GM23338 (cell line): ENCODE measurements at regions not wholly inside any gene's neighbourhood (a gene's known extent, or its start where the extent isn't known, plus 50 kb on each side); places are given as distances from the start of the nearest gene placed in this dataset.
A peak's percentile ranks its signal among the peaks of the same experiment; 100 is the strongest.

Source experiments
- ATAC-seq: fragments of 200-7000 bp; cut with Tn5 transposase; 3 replicates; pipeline ENCODE4 v1.9.1; 2020
- DNase-seq: peaks from one replicate; pipeline ENCODE4 v3.0.0-alpha.2; 2015; ENCODE audit warnings: low spot score
- H2AFZ ChIP-seq: fragments of 200-600 bp; sonication (generic); 2 replicates; pipeline ENCODE4 v1.8.0; 2016; ENCODE audit warnings: antibody characterized with exemption, mild to moderate bottlenecking, moderate library complexity
- H3F3A ChIP-seq: fragments of 200-600 bp; sonication (generic); replicated peaks from 2 replicates; pipeline ENCODE4 v1.8.0; 2017; ENCODE audit warnings: antibody characterized with exemption, mixed run types, low read depth
- H3K27ac ChIP-seq: fragments of 200-600 bp; sonication (generic); 2 replicates; pipeline ENCODE4 v1.6.1; 2016; ENCODE audit warnings: low read depth
- H3K27me3 ChIP-seq: fragments of 200-600 bp; sonication (generic); 2 replicates; pipeline ENCODE4 v1.8.0; 2016; ENCODE audit warnings: mild to moderate bottlenecking, mixed run types, moderate library complexity; ENCODE audit not compliant: insufficient read depth
- H3K36me3 ChIP-seq: fragments of 200-600 bp; sonication (generic); 2 replicates; pipeline ENCODE4 v1.8.0; 2016; ENCODE audit warnings: mild to moderate bottlenecking; ENCODE audit not compliant: insufficient read depth
- H3K4me1 ChIP-seq: fragments of 200-600 bp; sonication (generic); 2 replicates; pipeline ENCODE4 v1.8.0; 2016; ENCODE audit warnings: mild to moderate bottlenecking, moderate library complexity; ENCODE audit not compliant: insufficient read depth
- H3K4me2 ChIP-seq: fragments of 200-600 bp; sonication (generic); 2 replicates; pipeline ENCODE4 v1.7.1; 2017; ENCODE audit warnings: mixed run types
- H3K4me3 ChIP-seq: fragments of 200-600 bp; sonication (generic); 2 replicates; pipeline ENCODE4 v1.6.1; 2016; ENCODE audit warnings: mixed run types
- H3K79me2 ChIP-seq: fragments of 200-600 bp; sonication (generic); replicated peaks from 2 replicates; pipeline ENCODE4 v1.8.0; 2017; ENCODE audit warnings: mild to moderate bottlenecking; ENCODE audit not compliant: insufficient read depth
- H3K9me2 ChIP-seq: fragments of 200-600 bp; sonication (generic); 2 replicates; pipeline ENCODE4 v1.8.0; 2017; ENCODE audit not compliant: insufficient read depth
- H4K20me1 ChIP-seq: fragments of 200-600 bp; sonication (generic); replicated peaks from 2 replicates; pipeline ENCODE4 v1.8.0; 2017; ENCODE audit warnings: mild to moderate bottlenecking; ENCODE audit not compliant: insufficient read depth
- H3K27ac Mint-ChIP-seq: 2 replicates; pipeline ENCODE4 v1.8.0; 2020; ENCODE audit warnings: inconsistent platforms, mild to moderate bottlenecking, moderate library complexity, mixed read lengths
- H3K27me3 Mint-ChIP-seq: 3 replicates; pipeline ENCODE4 v1.8.0; 2022; ENCODE audit warnings: low read depth, mild to moderate bottlenecking, moderate library complexity, mixed read lengths, inconsistent platforms; ENCODE audit not compliant: insufficient read depth, poor library complexity
- H3K36me3 Mint-ChIP-seq: 3 replicates; pipeline ENCODE4 v1.8.0; 2021; ENCODE audit warnings: low read depth, mild to moderate bottlenecking, inconsistent platforms, moderate library complexity, mixed read lengths
- H3K4me1 Mint-ChIP-seq: 3 replicates; pipeline ENCODE4 v1.8.0; 2020; ENCODE audit warnings: mild to moderate bottlenecking, inconsistent platforms, mixed read lengths
- H3K4me3 Mint-ChIP-seq: 3 replicates; pipeline ENCODE4 v1.8.0; 2021; ENCODE audit warnings: moderate library complexity, mild to moderate bottlenecking, inconsistent platforms, mixed read lengths
- H3K9me3 Mint-ChIP-seq: 3 replicates; pipeline ENCODE4 v1.8.0; 2020; ENCODE audit warnings: moderate library complexity, mild to moderate bottlenecking, inconsistent platforms, mixed read lengths
- EZH2phosphoT487 ChIP-seq: fragments of 200-600 bp; sonication (generic); IDR thresholded peaks from one replicate; pipeline ENCODE4 v1.8.1; 2018; ENCODE audit warnings: antibody characterized with exemption; ENCODE audit not compliant: unreplicated experiment
- JUNB ChIP-seq: IDR thresholded peaks from one replicate; pipeline ENCODE4 v1.6.1; 2016; ENCODE audit warnings: antibody characterized with exemption; ENCODE audit not compliant: unreplicated experiment
- NANOG ChIP-seq: IDR thresholded peaks from 2 replicates; pipeline ENCODE4 v1.6.1; 2016; ENCODE audit warnings: antibody characterized with exemption, borderline replicate concordance
- POLR2AphosphoS5 ChIP-seq: IDR thresholded peaks from 2 replicates; pipeline ENCODE4 v1.6.1; 2016; ENCODE audit warnings: antibody characterized with exemption, low read depth
- STAT1 ChIP-seq: IDR thresholded peaks from one replicate; pipeline ENCODE4 v1.6.1; 2016; ENCODE audit warnings: antibody characterized with exemption; ENCODE audit not compliant: unreplicated experiment
- ZNF114 ChIP-seq: fragments of 250-450 bp; sonication (Bioruptor Pico); IDR thresholded peaks from 2 replicates; pipeline ENCODE4 v1.5.0; 2020; ENCODE audit warnings: mild to moderate bottlenecking, moderate library complexity
- ZNF331 ChIP-seq: fragments of 250-450 bp; sonication (Bioruptor Pico); IDR thresholded peaks from 2 replicates; pipeline ENCODE4 v1.5.0; 2020; ENCODE audit warnings: low read depth, mild to moderate bottlenecking, moderate library complexity
- TF ChIP-seq, protein P1 (sequence below): fragments of 250-450 bp; sonication (Bioruptor Pico); IDR thresholded peaks from 2 replicates; pipeline ENCODE4 v1.5.0; 2020; ENCODE audit warnings: mild to moderate bottlenecking, moderate library complexity
- TF ChIP-seq, protein P2 (sequence below): IDR thresholded peaks from one replicate; pipeline ENCODE4 v1.6.1; 2018; ENCODE audit warnings: antibody characterized with exemption; ENCODE audit not compliant: unreplicated experiment
- TF ChIP-seq, protein P3 (sequence below): IDR thresholded peaks from 2 replicates; pipeline ENCODE4 v1.6.1; 2016; ENCODE audit warnings: antibody characterized with exemption
- TF ChIP-seq, protein P4 (sequence below), 2 experiments: fragments of 200-600 bp in 1 of 2; sonication (generic) in 1 of 2; conservative IDR thresholded peaks; 2 replicates each; pipeline versions ENCODE4 v1.5.1 to v1.6.1; 2016 to 2017; ENCODE audit warnings: antibody characterized with exemption in 2 of 2, low read depth in 2 of 2, mild to moderate bottlenecking in 2 of 2, moderate library complexity in 1 of 2

DNA sequence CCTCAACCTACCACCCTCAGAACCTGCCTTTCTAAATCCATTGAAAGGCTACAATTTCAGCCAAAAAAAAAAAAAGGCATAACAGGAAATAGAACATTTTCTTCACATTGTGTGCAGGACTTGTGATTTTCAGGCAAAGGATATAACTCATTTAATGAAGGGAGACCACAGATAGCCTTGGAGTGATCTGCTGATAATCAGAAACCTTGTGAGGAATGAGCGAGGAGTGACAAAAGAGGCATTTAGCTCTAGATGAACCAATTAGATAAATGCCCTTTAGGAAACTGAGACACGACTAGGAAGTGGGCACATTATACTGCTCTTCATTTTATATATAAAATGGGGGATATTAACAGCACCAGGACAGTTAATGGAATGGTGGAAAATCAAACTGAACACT lies 216.5 kb upstream of the GRIA4 start:
- H2AFZ ChIP-seq = peak overlapping the region; percentile 44; the same call in 1 of the 2 replicates
- ATAC-seq = no peak
- TF ChIP-seq, protein P1, sequence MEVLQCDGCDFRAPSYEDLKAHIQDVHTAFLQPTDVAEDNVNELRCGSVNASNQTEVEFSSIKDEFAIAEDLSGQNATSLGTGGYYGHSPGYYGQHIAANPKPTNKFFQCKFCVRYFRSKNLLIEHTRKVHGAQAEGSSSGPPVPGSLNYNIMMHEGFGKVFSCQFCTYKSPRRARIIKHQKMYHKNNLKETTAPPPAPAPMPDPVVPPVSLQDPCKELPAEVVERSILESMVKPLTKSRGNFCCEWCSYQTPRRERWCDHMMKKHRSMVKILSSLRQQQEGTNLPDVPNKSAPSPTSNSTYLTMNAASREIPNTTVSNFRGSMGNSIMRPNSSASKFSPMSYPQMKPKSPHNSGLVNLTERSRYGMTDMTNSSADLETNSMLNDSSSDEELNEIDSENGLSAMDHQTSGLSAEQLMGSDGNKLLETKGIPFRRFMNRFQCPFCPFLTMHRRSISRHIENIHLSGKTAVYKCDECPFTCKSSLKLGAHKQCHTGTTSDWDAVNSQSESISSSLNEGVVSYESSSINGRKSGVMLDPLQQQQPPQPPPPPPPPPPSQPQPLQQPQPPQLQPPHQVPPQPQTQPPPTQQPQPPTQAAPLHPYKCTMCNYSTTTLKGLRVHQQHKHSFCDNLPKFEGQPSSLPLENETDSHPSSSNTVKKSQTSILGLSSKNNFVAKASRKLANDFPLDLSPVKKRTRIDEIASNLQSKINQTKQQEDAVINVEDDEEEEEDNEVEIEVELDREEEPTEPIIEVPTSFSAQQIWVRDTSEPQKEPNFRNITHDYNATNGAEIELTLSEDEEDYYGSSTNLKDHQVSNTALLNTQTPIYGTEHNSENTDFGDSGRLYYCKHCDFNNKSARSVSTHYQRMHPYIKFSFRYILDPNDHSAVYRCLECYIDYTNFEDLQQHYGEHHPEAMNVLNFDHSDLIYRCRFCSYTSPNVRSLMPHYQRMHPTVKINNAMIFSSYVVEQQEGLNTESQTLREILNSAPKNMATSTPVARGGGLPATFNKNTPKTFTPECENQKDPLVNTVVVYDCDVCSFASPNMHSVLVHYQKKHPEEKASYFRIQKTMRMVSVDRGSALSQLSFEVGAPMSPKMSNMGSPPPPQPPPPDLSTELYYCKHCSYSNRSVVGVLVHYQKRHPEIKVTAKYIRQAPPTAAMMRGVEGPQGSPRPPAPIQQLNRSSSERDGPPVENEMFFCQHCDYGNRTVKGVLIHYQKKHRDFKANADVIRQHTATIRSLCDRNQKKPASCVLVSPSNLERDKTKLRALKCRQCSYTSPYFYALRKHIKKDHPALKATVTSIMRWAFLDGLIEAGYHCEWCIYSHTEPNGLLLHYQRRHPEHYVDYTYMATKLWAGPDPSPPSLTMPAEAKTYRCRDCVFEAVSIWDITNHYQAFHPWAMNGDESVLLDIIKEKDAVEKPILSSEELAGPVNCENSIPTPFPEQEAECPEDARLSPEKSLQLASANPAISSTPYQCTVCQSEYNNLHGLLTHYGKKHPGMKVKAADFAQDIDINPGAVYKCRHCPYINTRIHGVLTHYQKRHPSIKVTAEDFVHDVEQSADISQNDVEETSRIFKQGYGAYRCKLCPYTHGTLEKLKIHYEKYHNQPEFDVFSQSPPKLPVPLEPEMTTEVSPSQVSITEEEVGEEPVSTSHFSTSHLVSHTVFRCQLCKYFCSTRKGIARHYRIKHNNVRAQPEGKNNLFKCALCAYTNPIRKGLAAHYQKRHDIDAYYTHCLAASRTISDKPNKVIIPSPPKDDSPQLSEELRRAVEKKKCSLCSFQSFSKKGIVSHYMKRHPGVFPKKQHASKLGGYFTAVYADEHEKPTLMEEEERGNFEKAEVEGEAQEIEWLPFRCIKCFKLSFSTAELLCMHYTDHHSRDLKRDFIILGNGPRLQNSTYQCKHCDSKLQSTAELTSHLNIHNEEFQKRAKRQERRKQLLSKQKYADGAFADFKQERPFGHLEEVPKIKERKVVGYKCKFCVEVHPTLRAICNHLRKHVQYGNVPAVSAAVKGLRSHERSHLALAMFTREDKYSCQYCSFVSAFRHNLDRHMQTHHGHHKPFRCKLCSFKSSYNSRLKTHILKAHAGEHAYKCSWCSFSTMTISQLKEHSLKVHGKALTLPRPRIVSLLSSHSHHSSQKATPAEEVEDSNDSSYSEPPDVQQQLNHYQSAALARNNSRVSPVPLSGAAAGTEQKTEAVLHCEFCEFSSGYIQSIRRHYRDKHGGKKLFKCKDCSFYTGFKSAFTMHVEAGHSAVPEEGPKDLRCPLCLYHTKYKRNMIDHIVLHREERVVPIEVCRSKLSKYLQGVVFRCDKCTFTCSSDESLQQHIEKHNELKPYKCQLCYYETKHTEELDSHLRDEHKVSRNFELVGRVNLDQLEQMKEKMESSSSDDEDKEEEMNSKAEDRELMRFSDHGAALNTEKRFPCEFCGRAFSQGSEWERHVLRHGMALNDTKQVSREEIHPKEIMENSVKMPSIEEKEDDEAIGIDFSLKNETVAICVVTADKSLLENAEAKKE (CRISPR knock-in tag) = no peak
- TF ChIP-seq, protein P2, sequence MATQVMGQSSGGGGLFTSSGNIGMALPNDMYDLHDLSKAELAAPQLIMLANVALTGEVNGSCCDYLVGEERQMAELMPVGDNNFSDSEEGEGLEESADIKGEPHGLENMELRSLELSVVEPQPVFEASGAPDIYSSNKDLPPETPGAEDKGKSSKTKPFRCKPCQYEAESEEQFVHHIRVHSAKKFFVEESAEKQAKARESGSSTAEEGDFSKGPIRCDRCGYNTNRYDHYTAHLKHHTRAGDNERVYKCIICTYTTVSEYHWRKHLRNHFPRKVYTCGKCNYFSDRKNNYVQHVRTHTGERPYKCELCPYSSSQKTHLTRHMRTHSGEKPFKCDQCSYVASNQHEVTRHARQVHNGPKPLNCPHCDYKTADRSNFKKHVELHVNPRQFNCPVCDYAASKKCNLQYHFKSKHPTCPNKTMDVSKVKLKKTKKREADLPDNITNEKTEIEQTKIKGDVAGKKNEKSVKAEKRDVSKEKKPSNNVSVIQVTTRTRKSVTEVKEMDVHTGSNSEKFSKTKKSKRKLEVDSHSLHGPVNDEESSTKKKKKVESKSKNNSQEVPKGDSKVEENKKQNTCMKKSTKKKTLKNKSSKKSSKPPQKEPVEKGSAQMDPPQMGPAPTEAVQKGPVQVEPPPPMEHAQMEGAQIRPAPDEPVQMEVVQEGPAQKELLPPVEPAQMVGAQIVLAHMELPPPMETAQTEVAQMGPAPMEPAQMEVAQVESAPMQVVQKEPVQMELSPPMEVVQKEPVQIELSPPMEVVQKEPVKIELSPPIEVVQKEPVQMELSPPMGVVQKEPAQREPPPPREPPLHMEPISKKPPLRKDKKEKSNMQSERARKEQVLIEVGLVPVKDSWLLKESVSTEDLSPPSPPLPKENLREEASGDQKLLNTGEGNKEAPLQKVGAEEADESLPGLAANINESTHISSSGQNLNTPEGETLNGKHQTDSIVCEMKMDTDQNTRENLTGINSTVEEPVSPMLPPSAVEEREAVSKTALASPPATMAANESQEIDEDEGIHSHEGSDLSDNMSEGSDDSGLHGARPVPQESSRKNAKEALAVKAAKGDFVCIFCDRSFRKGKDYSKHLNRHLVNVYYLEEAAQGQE = no peak
- TF ChIP-seq STAT1 = no peak
- TF ChIP-seq ZNF114 (CRISPR knock-in tag) = no peak
- no peak for TF ChIP-seq POLR2AphosphoS5
- TF ChIP-seq EZH2phosphoT487 = no peak
- no peak for TF ChIP-seq NANOG
- no peak for TF ChIP-seq JUNB
- TF ChIP-seq, protein P3, sequence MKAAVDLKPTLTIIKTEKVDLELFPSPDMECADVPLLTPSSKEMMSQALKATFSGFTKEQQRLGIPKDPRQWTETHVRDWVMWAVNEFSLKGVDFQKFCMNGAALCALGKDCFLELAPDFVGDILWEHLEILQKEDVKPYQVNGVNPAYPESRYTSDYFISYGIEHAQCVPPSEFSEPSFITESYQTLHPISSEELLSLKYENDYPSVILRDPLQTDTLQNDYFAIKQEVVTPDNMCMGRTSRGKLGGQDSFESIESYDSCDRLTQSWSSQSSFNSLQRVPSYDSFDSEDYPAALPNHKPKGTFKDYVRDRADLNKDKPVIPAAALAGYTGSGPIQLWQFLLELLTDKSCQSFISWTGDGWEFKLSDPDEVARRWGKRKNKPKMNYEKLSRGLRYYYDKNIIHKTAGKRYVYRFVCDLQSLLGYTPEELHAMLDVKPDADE = no peak
- TF ChIP-seq, protein P4, sequence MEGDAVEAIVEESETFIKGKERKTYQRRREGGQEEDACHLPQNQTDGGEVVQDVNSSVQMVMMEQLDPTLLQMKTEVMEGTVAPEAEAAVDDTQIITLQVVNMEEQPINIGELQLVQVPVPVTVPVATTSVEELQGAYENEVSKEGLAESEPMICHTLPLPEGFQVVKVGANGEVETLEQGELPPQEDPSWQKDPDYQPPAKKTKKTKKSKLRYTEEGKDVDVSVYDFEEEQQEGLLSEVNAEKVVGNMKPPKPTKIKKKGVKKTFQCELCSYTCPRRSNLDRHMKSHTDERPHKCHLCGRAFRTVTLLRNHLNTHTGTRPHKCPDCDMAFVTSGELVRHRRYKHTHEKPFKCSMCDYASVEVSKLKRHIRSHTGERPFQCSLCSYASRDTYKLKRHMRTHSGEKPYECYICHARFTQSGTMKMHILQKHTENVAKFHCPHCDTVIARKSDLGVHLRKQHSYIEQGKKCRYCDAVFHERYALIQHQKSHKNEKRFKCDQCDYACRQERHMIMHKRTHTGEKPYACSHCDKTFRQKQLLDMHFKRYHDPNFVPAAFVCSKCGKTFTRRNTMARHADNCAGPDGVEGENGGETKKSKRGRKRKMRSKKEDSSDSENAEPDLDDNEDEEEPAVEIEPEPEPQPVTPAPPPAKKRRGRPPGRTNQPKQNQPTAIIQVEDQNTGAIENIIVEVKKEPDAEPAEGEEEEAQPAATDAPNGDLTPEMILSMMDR (conservative IDR thresholded peaks at IDR 0.05; ENCODE audit: low read depth in 2 of 2) = no peak
- no peak for TF ChIP-seq ZNF331 (CRISPR knock-in tag)

More for the DNA sequence above, 216.5 kb upstream of the GRIA4 start:
- Mint-ChIP-seq H3K4me3 (no peak overlapping the region), H3K36me3 (no peaks in the 10 kb centered on the region), H3K27me3 (no peaks in the 10 kb centered on the region), H3K9me3 (no peaks in the 10 kb centered on the region), H3K27ac (peak overlapping the region; percentile 26; the same call in 1 of the 2 replicates), H3K4me1 (peaks cover 20% of the 10 kb centered on the region)
- no peaks in the 10 kb centered on the region for H3K9me2 ChIP-seq
- H3K79me2 ChIP-seq = no peaks in the 10 kb centered on the region
- no peaks in the 10 kb centered on the region for H4K20me1 ChIP-seq
- H3K4me2 ChIP-seq = no peak overlapping the region
- H3K27me3 ChIP-seq = no peaks in the 10 kb centered on the region
- H3K4me3 ChIP-seq = no peak overlapping the region
- DNase-seq = no peak
- H3K27ac ChIP-seq = no peak overlapping the region
- H3F3A ChIP-seq = no peaks in the 10 kb centered on the region
- H3K4me1 ChIP-seq = peaks cover 21% of the 10 kb centered on the region
- no peaks in the 10 kb centered on the region for H3K36me3 ChIP-seq
